GM18502 (cell line): ENCODE measurements at regions not wholly inside any gene's neighbourhood (a gene's known extent, or its start where the extent isn't known, plus 50 kb on each side); places are given as distances from the start of the nearest gene placed in this dataset.

Source experiments
- ATAC-seq: cut with Tn5 transposase; IDR thresholded peaks from one replicate; pipeline ENCODE4 v1.9.1; 2021; ENCODE audit warnings: mild to moderate bottlenecking; ENCODE audit not compliant: unreplicated experiment, poor library complexity

GRCh38 chr2:862355-862687 is 88.3 kb upstream of the SNTG2 start:
- no peak for ATAC-seq

- no peak for ATAC-seq
Measured at GRCh38 chr2:861655-862354, 88.8 kb upstream of the SNTG2 start.

GRCh38 chr2:860259-860855 is 90.3 kb upstream of the SNTG2 start:
- no peak for ATAC-seq

GRCh38 chr2:858646-859045 is 92.0 kb upstream of the SNTG2 start:
- ATAC-seq: no peak

DNA sequence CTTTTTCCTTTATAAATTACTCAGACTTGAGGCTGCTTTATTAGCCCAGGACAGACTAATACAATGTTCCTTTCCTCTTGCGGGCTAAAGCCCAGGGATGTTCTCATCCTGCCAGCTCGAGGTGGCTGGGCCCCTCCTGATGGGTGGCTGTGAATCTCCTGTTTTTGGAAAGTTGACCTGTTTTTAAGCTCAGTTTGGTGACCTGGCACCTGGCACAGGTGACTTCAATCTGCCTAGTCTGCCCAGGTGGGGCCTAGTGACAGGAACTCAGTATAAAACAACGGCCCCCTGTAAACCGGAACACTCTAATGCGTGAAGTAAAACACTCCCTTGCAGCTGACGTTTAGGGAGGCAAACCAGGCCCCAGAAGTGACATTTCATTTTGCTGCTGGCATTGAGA is 92.7 kb upstream of the SNTG2 start:
- no peak for ATAC-seq

DNA sequence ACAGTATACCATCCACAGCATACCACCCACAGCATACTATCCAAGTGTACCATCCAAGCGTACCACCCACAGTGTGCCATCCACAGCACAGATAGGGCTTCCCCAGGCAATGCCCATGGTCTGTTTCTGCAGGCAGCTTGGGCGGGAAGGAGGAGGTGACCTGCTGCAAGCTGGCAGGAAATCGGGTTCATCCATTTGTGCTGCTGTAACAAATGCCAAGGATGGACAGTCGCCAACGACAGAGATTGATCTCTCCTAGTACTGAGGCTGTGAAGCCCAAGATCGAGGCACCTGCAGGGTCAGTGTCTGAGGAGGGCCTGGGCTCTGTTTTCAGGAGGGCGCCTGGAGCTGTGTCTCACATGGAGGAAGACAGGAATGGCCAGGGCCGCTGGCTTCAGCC is 93.6 kb upstream of the SNTG2 start:
- no peak for ATAC-seq

GRCh38 chr2:856456-856855 is 94.2 kb upstream of the SNTG2 start:
- ATAC-seq: no peak

GRCh38 chr2:856041-856440 is 94.6 kb upstream of the SNTG2 start:
- ATAC-seq: no peak

- no peak for ATAC-seq
Measured at GRCh38 chr2:855177-855576, 95.5 kb upstream of the SNTG2 start.

DNA sequence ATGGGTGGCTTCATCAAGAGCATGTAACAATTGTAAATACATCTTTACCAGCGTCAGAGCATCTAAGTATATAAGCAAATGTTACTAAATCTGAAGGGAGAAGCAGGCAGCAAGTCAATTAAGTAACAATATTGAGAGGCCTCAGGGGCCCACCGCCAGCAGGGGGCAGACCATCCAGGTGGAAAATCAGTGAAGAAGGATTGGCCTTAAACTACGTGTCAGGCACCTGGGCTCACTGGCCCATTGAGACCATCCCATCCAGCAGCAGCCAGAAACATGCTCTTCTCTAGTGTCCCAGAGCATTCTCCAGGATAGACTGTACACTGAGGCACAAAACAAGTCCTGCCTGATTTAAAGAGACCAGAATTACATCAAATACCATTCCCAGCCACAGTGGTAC is 96.2 kb upstream of the SNTG2 start:
- no peak for ATAC-seq

DNA sequence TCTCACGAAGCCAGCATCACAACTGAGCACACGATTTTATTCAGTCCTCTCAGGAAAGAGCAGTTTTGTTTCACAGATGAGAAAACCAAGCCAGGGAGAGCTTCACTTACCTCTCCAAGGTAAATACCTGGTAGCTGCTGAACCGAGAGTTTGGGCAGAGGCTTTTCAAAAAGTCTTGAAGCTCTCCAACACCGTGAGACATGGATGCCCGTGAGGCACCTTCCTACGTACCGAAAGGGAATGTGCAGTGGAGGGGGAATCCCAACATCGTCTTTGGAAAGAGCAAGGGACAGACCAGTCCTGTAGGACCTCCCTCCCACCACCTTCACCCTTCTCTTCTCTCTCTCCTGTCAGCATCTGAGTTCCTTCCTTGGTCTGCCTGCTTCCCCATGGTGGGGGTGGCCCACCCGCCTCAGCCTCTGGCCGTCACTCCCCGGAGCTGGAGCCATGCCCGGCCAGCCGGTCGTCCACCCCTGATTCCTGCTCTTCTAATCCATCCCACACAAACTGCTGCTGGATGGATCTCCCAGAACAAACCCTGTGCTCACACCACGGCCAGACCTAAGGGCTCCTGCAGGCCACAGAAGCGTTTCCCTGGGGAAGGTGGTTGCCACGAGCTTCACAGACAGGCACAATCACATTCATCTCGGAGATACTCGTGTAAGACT is 97.3 kb upstream of the SNTG2 start:
- no peak for ATAC-seq

- no peak for ATAC-seq
Measured at GRCh38 chr2:852168-852567, 98.5 kb upstream of the SNTG2 start.

GRCh38 chr2:851680-852079 is 99.0 kb upstream of the SNTG2 start:
- ATAC-seq: no peak

- no peak for ATAC-seq
Measured at GRCh38 chr2:851078-851477, 99.6 kb upstream of the SNTG2 start.

DNA sequence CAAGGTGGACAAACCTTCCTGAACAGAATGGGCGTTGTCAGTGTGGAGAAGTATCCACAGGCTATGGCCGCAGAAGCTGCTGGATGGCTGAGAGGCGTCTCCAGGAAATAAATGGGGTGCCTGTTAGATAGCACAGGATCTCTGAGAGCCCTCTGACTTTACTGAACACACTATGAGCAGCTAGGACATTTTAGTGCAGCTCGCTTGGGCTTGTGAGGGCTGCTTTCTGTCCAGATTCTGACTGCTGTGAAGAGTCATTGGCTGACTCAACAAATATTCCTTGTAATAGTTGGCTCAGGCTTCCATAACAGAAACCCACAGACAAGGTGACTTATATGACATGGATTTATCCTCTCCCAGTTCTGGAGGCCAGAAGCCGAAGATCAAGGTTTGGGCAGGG is 100.2 kb upstream of the SNTG2 start:
- no peak for ATAC-seq

- ATAC-seq: no peak
Measured at GRCh38 chr2:848099-848498, 102.5 kb upstream of the SNTG2 start.

GRCh38 chr2:847669-848068 is 103.0 kb upstream of the SNTG2 start:
- ATAC-seq: no peak

DNA sequence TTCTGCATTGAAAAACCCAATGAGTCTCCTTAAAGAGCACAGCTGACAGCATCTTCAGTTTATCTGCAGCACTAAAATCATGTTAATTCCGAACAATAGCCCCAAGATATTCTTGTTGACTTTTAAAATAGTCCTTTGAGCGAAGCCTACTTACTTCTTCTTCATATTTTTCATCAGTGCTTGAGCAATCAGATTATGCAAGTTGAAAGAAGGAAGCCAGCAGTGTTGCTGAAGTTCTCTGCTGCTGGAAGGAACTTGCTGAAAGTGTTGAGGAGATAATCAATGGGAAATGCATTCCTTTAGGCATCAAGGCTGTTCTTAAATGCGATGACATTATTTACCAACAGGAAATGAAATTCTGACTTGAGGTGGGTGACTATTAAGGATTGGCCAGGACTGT is 105.9 kb upstream of the SNTG2 start:
- no peak for ATAC-seq

DNA sequence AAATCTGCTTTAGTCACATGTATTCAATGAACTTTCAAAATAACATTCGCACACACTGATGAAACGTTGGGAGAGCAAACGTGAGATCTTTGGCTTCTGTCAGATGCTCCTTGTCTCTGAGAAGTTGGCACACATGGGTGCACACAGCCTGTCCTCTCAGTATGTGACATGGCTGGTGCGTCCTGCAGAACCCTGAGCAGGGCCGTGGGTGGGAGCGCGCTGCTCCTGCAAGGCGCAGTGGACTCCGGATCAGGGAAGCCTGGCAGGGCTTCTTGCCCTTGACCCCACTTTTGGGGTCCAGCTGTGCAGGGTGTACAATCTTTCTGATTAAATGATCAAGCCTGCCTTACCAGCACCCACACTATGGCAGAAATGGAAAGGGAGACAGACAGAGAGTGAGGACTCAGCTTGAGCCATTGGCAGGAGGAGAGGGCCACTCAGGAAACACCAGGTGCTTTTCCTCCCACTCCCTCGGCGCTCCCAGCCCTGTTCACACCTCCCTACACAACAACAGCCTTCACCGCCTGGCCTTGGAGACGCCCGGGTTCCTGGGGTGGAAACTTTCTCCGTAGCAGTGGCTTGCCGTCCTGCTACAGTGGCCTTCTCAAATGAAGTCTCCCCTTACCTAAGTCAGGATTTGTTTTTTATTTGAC is 108.4 kb upstream of the SNTG2 start:
- no peak for ATAC-seq

- no peak for ATAC-seq
Measured at GRCh38 chr2:841036-841435, 109.6 kb upstream of the SNTG2 start.

- ATAC-seq: no peak
Measured at GRCh38 chr2:834233-834632, 116.4 kb upstream of the SNTG2 start.

DNA sequence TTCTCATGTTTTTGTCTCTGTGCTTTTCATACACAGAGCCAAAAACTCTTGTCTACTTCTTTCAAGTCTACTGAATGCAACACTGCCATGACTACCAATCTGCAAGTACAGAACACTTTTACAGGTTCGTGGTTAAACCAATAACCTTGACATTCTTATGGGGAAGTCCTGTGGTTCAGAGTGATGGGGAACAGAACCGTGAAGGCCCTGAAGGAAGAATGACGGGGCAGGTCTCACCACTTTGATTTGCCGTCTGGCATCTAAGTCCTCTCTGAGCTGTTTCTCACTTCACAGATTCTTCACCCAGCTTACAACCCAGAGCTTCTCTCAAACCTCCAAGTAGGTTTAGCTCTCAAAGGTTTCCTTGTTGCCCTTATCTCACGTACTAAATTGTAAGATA is 117.5 kb upstream of the SNTG2 start:
- peak; percentile 71 for ATAC-seq
